Natural killer cell (primary cell): ENCODE measurements at regions not wholly inside any gene's neighbourhood (a gene's known extent, or its start where the extent isn't known, plus 50 kb on each side); places are given as distances from the start of the nearest gene placed in this dataset.
"Not testable (repeated sequence)": the region's sequence is repeated elsewhere in the genome, so short reads cannot be mapped to it uniquely, and the experiment has no call there.

Experiments
- ATAC-seq, 3 donors: fragments of 150-1000 bp in 2 of 3; fragments of 200-7000 bp in 1 of 3; cut with Tn5 transposase; 1 replicate in 1 of 3; 2 replicates in 2 of 3; pipeline ENCODE4 v1.10.0; 2021; ENCODE audit warnings: mild to moderate bottlenecking in 2 of 3, moderate library complexity in 2 of 3
- DNase-seq, 2 donors: peaks; one replicate each; pipeline versions ENCODE4 v3.0.0 to v3.0.0-alpha.2; 2013 to 2021; ENCODE audit warnings: mixed read lengths in 1 of 2
- H3K27ac ChIP-seq: one replicate; pipeline ENCODE4 v1.5.1; 2013; ENCODE audit warnings: mild to moderate bottlenecking, low read length
- H3K27me3 ChIP-seq: one replicate; pipeline ENCODE4 v1.6.1; 2013; ENCODE audit warnings: low read length; ENCODE audit not compliant: control insufficient read depth, insufficient read depth
- H3K36me3 ChIP-seq: one replicate; pipeline ENCODE4 v1.6.1; 2013; ENCODE audit warnings: low read length; ENCODE audit not compliant: control insufficient read depth, insufficient read depth
- H3K4me1 ChIP-seq: one replicate; pipeline ENCODE4 v1.6.1; 2013; ENCODE audit warnings: low read length; ENCODE audit not compliant: control insufficient read depth, insufficient read depth
- H3K4me3 ChIP-seq: one replicate; pipeline ENCODE4 v1.5.1; 2013; ENCODE audit warnings: low read length
- H3K9me3 ChIP-seq: one replicate; pipeline ENCODE4 v1.6.1; 2013; ENCODE audit warnings: low read length; ENCODE audit not compliant: control insufficient read depth, insufficient read depth
- H3K27ac Mint-ChIP-seq, 2 donors: one replicate each; pipeline ENCODE4 v1.8.0; 2022; ENCODE audit warnings: mild to moderate bottlenecking in 2 of 2, mixed read lengths in 2 of 2, moderate library complexity in 1 of 2
- H3K27me3 Mint-ChIP-seq, 2 donors: one replicate each; pipeline ENCODE4 v1.8.0; 2022; ENCODE audit warnings: low read depth in 2 of 2, mixed read lengths in 2 of 2
- H3K36me3 Mint-ChIP-seq: one replicate; pipeline ENCODE4 v1.8.0; 2022; ENCODE audit warnings: mixed read lengths
- H3K4me1 Mint-ChIP-seq, 2 donors: one replicate each; pipeline ENCODE4 v1.8.0; 2022; ENCODE audit warnings: mixed read lengths in 2 of 2
- H3K4me3 Mint-ChIP-seq: one replicate; pipeline ENCODE4 v1.8.0; 2022; ENCODE audit warnings: mild to moderate bottlenecking, moderate library complexity, mixed read lengths
- H3K9me3 Mint-ChIP-seq, 2 donors: one replicate each; pipeline ENCODE4 v1.8.0; 2022; ENCODE audit warnings: mixed read lengths in 2 of 2
- CTCF ChIP-seq: fragments of 200-600 bp; IDR thresholded peaks from one replicate; pipeline ENCODE4 v1.8.0; 2022; ENCODE audit warnings: antibody characterized with exemption
- WGBS: methylation state at CpG from one replicate; pipeline ENCODE4 v1.1.7; 2013; ENCODE audit warnings: missing lambda C conversion rate; ENCODE audit not compliant: insufficient coverage; 5-methylcytosine and 5-hydroxymethylcytosine counted together
- intact Hi-C: fragments of 100-400 bp; cut with micrococcal nuclease; formaldehyde crosslinking; loops from one replicate; pipeline ENCODE4 v1.14.2; 2022

DNA sequence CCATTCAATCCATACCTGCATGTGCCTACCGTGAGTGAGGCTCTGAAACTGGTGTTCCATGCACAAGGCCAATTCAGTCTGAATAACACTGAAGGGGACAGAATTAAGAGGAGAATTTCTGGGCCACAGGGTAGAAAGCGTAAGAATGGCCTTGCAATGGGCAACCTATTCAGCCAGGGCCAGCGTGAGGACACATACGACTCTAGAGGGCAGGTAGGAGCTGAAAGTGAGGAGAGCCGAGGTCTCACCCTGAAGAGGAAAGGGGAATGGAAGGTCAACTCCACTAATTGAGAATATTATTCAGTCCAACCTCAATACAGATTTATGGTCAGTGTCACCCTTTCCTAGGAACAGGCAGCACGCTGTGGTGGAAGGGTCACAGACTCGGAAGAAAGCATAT, 202.2 kb downstream of the TRIML1 start:
- ATAC-seq: no peak
- Mint-ChIP-seq H3K9me3 (peaks cover 10 to 12% of the 10 kb centered on the region in 2 donors), H3K4me1 (no peaks in the 10 kb centered on the region)

DNA sequence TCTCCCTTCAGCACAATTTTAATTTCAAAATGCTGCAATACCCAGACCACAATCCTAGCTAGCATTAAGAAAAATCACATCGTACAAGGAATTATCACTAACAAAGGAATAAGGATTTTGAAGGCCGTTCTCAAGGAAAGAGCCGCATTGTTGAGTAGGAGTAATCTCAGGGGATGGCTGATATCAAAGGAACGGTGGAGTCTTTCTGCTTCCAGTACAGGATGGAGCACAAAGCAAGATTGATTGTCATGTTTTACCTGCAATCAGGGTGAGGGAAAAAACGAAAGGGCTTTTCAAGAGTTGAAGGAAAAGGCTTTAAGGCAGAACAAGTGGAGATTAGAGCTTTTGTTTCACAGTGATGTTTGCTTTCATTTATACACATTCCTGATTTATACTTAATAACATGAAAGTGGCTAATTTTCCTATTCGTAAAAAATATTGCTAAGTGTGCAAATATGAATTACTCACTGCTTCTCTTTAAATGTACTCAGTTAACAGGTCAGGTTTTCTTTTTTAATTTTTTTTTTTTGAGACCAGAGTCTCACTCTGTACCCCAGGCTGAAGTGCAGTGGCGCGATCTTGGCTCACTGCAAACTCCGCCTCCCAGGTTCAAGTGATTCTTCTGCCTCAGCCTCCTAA, 207.0 kb downstream of the TRIML1 start:
- 85% methylated on average over 8 of the region's 9 CpGs for WGBS
- Histone ChIP-seq H3K36me3 (no peaks in the 10 kb centered on the region), H3K4me1 (no peaks in the 10 kb centered on the region), H3K4me3 (no peak overlapping the region), H3K9me3 (peaks cover 4% of the 10 kb centered on the region), H3K27me3 (no peaks in the 10 kb centered on the region), H3K27ac (no peak overlapping the region)
- DNase-seq (no peak), ATAC-seq (no peak)
- Mint-ChIP-seq H3K4me3 (no peak overlapping the region), H3K9me3 (peaks cover 11 to 13% of the 10 kb centered on the region in 2 donors), H3K27me3 (no peaks in the 10 kb centered on the region), H3K36me3 (no peaks in the 10 kb centered on the region), H3K4me1 (no peaks in the 10 kb centered on the region), H3K27ac (no peak overlapping the region)
- no peak for TF ChIP-seq CTCF
- intact Hi-C loops: no loop called here

More for the DNA sequence above, 202.2 kb downstream of the TRIML1 start:
- Histone ChIP-seq H3K27me3 (no peaks in the 10 kb centered on the region), H3K4me1 (no peaks in the 10 kb centered on the region), H3K36me3 (no peaks in the 10 kb centered on the region), H3K4me3 (no peak overlapping the region), H3K27ac (no peak overlapping the region), H3K9me3 (peaks cover 18% of the 10 kb centered on the region)
- no peak for DNase-seq
- 89% methylated on average over 7 of the region's 7 CpGs for WGBS
- no peak overlapping the region for H3K27ac Mint-ChIP-seq
- H3K4me3 Mint-ChIP-seq: no peak overlapping the region
- no peaks in the 10 kb centered on the region for H3K27me3 Mint-ChIP-seq
- no peaks in the 10 kb centered on the region for H3K36me3 Mint-ChIP-seq
- no peak for TF ChIP-seq CTCF
- intact Hi-C loops: no loop called here

- 54% methylated on average over 4 of the region's 4 CpGs for WGBS
Measured at GRCh38 chr4:188347339-188347738, 208.1 kb downstream of the TRIML1 start.

GRCh38 chr4:188349569-188349968, 210.3 kb downstream of the TRIML1 start:
- H3K4me1 Mint-ChIP-seq, intact Hi-C loops, ATAC-seq, H3K27me3 Mint-ChIP-seq, H3K27ac ChIP-seq, H3K4me3 ChIP-seq, H3K36me3 ChIP-seq, H3K27me3 ChIP-seq, H3K36me3 Mint-ChIP-seq, DNase-seq, H3K4me1 ChIP-seq, H3K27ac Mint-ChIP-seq, H3K4me3 Mint-ChIP-seq, H3K9me3 ChIP-seq: not testable (repeated sequence)
- peaks cover 15 to 27% of the 10 kb centered on the region in 2 donors for H3K9me3 Mint-ChIP-seq
- 89% methylated on average over 10 of the region's 10 CpGs for WGBS

More at GRCh38 chr4:188347339-188347738, 208.1 kb downstream of the TRIML1 start:
- TF ChIP-seq CTCF: no peak
- Histone ChIP-seq H3K9me3 (peaks cover 4% of the 10 kb centered on the region), H3K27me3 (no peaks in the 10 kb centered on the region), H3K27ac (no peak overlapping the region), H3K36me3 (no peaks in the 10 kb centered on the region), H3K4me3 (no peak overlapping the region), H3K4me1 (no peaks in the 10 kb centered on the region)
- Mint-ChIP-seq H3K4me3 (no peak overlapping the region), H3K4me1 (no peaks in the 10 kb centered on the region), H3K9me3 (peaks cover 14 to 20% of the 10 kb centered on the region in 2 donors), H3K27me3 (no peaks in the 10 kb centered on the region), H3K36me3 (no peaks in the 10 kb centered on the region), H3K27ac (no peak overlapping the region)
- ATAC-seq (no peak), DNase-seq (no peak)
- intact Hi-C loops: no loop called here
